HEK293 (cell line): ENCODE measurements at regions not wholly inside any gene's neighbourhood (a gene's known extent, or its start where the extent isn't known, plus 50 kb on each side); places are given as distances from the start of the nearest gene placed in this dataset.

Source experiments
- CTCF ChIP-seq: fragments of 450-650 bp; formaldehyde crosslinking; IDR thresholded peaks from 2 replicates; pipeline ENCODE4 v1.5.1; 2016; ENCODE audit warnings: missing biosample characterization, missing genetic modification characterization
- PRDM1 ChIP-seq: fragments of 450-650 bp; formaldehyde crosslinking; IDR thresholded peaks from 2 replicates; pipeline ENCODE4; 2016; ENCODE audit warnings: missing biosample characterization, missing genetic modification characterization
- SALL2 ChIP-seq: fragments of 450-650 bp; formaldehyde crosslinking; IDR thresholded peaks from 2 replicates; pipeline ENCODE4 v1.5.0; 2017; ENCODE audit warnings: missing biosample characterization, mild to moderate bottlenecking, missing genetic modification characterization, borderline replicate concordance
- ZNF140 ChIP-seq: fragments of 450-650 bp; formaldehyde crosslinking; IDR thresholded peaks from 2 replicates; pipeline ENCODE4 v1.5.1; 2016; ENCODE audit warnings: missing biosample characterization, missing genetic modification characterization
- ZNF677 ChIP-seq: fragments of 450-650 bp; IDR thresholded peaks from 2 replicates; pipeline ENCODE4 v1.5.0; 2018; ENCODE audit warnings: missing biosample characterization, mild to moderate bottlenecking, missing genetic modification characterization, moderate library complexity
- ZSCAN18 ChIP-seq: fragments of 450-650 bp; formaldehyde crosslinking; IDR thresholded peaks from 2 replicates; pipeline ENCODE4 v1.5.1; 2016; ENCODE audit warnings: missing biosample characterization, missing genetic modification characterization

- TF ChIP-seq CTCF (no peak), PRDM1 (tag by site-specific recombination) (no peak), ZNF140 (tag by site-specific recombination) (no peak), SALL2 (no peak), ZSCAN18 (tag by site-specific recombination) (no peak), ZNF677 (no peak)
Measured at GRCh38 chr11:81920205-81920604, 813.5 kb downstream of the FAM181B start.
